IMR-90 (cell line): ENCODE measurements at regions not wholly inside any gene's neighbourhood (a gene's known extent, or its start where the extent isn't known, plus 50 kb on each side); places are given as distances from the start of the nearest gene placed in this dataset.

Source experiments
- ATAC-seq: fragments of 200-7000 bp; cut with Tn5 transposase; 2 replicates; pipeline ENCODE4 v1.9.1; 2020; ENCODE audit warnings: low read depth, mild to moderate bottlenecking, moderate library complexity
- BruUV-seq: library from RNA; stranded (reverse); fragments of 400-500 nt; replicated peaks from 2 replicates; lab custom pipeline; 2021; lab: Mats Ljungman, UMichigan
- CTCF ChIA-PET: fragments of 300-600 bp; formaldehyde crosslinking; extraction: SDS; loops from one replicate; lab custom pipeline; 2021; ENCODE audit warnings: antibody characterized with exemption; lab: Yijun Ruan, JAX
- POLR2A ChIA-PET: fragments of 300-600 bp; sonication (Branson Sonifier 250); formaldehyde crosslinking; loops from one replicate; lab custom pipeline; 2022; ENCODE audit warnings: antibody characterized with exemption; ENCODE audit not compliant: unreplicated experiment; lab: Charles Lee
- DNase-seq: peaks from one replicate; pipeline ENCODE4 v3.0.0; 2013
- H2AFZ ChIP-seq: replicated peaks from 2 replicates; pipeline ENCODE3; 2013; ENCODE audit warnings: low read length, mild to moderate bottlenecking; ENCODE audit not compliant: poor library complexity
- H2AK5ac ChIP-seq: 2 replicates; pipeline ENCODE4 v1.6.1; 2013; ENCODE audit warnings: low read depth, low read length, inconsistent platforms
- H2AK9ac ChIP-seq: replicated peaks from 2 replicates; pipeline ENCODE3; 2013; ENCODE audit warnings: mild to moderate bottlenecking, low read depth, low read length, moderate library complexity; ENCODE audit not compliant: poor library complexity
- H2BK120ac ChIP-seq: 2 replicates; pipeline ENCODE4 v1.6.1; 2013; ENCODE audit warnings: low read depth, low read length, inconsistent platforms
- H2BK15ac ChIP-seq: 3 replicates; pipeline ENCODE4 v1.6.1; 2013; ENCODE audit warnings: low read depth, low read length, inconsistent platforms
- H2BK20ac ChIP-seq: 2 replicates; pipeline ENCODE4 v1.6.1; 2013; ENCODE audit warnings: low read depth, mild to moderate bottlenecking, inconsistent platforms, low read length, moderate library complexity
- H2BK5ac ChIP-seq: 2 replicates; pipeline ENCODE4 v1.6.1; 2013; ENCODE audit warnings: mild to moderate bottlenecking, low read depth, low read length, inconsistent platforms; ENCODE audit not compliant: poor library complexity, severe bottlenecking
- H3K14ac ChIP-seq: replicated peaks from 2 replicates; pipeline ENCODE4 v1.6.1; 2013; ENCODE audit warnings: low read depth, low read length, inconsistent platforms
- H3K18ac ChIP-seq: 2 replicates; pipeline ENCODE4 v1.6.1; 2013; ENCODE audit warnings: low read depth, low read length, control low read depth
- H3K23ac ChIP-seq: 2 replicates; pipeline ENCODE4 v1.6.1; 2013; ENCODE audit warnings: low read depth, low read length, inconsistent platforms
- H3K27ac ChIP-seq: 2 replicates; pipeline ENCODE4 v1.5.1; 2013; ENCODE audit warnings: mild to moderate bottlenecking, control low read depth, low read length; ENCODE audit not compliant: insufficient read depth
- H3K27me3 ChIP-seq: 2 replicates; pipeline ENCODE4 v1.6.1; 2013; ENCODE audit warnings: low read length; ENCODE audit not compliant: control insufficient read depth, insufficient read depth
- H3K36me3 ChIP-seq: 2 replicates; pipeline ENCODE4 v1.6.1; 2013; ENCODE audit warnings: low read length, mixed read lengths; ENCODE audit not compliant: control insufficient read depth, insufficient read depth
- H3K4ac ChIP-seq: 2 replicates; pipeline ENCODE4 v1.6.1; 2013; ENCODE audit warnings: low read depth, low read length, inconsistent platforms
- H3K4me1 ChIP-seq: 2 replicates; pipeline ENCODE4 v1.6.1; 2013; ENCODE audit warnings: low read length, mixed read lengths; ENCODE audit not compliant: control insufficient read depth, insufficient read depth
- H3K4me2 ChIP-seq: 2 replicates; pipeline ENCODE4 v1.6.1; 2013; ENCODE audit warnings: low read depth, mild to moderate bottlenecking, control low read depth, low read length, moderate library complexity
- H3K4me3 ChIP-seq: 2 replicates; pipeline ENCODE4 v1.5.1; 2013; ENCODE audit warnings: low read depth, mild to moderate bottlenecking, control low read depth, low read length, moderate library complexity; ENCODE audit not compliant: insufficient read depth
- H3K56ac ChIP-seq: 2 replicates; pipeline ENCODE4 v1.6.1; 2013; ENCODE audit warnings: low read length, inconsistent platforms; ENCODE audit not compliant: insufficient read depth; ENCODE audit errors: extremely low read depth
- H3K79me1 ChIP-seq, 2 experiments: 2 replicates each; pipeline ENCODE4 v1.6.1; 2013; ENCODE audit warnings: low read length in 2 of 2, inconsistent platforms in 1 of 2, low read depth in 1 of 2
- H3K9ac ChIP-seq: 2 replicates; pipeline ENCODE4 v1.6.1; 2013; ENCODE audit warnings: low read depth, low read length, control low read depth
- H3K9me1 ChIP-seq: 2 replicates; pipeline ENCODE4 v1.6.1; 2013; ENCODE audit warnings: low read length, inconsistent platforms; ENCODE audit not compliant: insufficient read depth
- H3K9me3 ChIP-seq: 2 replicates; pipeline ENCODE4 v1.6.1; 2013; ENCODE audit warnings: low read length; ENCODE audit not compliant: control insufficient read depth, insufficient read depth
- H4K20me1 ChIP-seq: 2 replicates; pipeline ENCODE4 v1.6.1; 2013; ENCODE audit warnings: low read length, inconsistent platforms; ENCODE audit not compliant: insufficient read depth
- H4K5ac ChIP-seq: 2 replicates; pipeline ENCODE4 v1.6.1; 2013; ENCODE audit warnings: mild to moderate bottlenecking, low read depth, low read length, control low read depth
- H4K8ac ChIP-seq, 2 experiments: 2 replicates each; pipeline ENCODE4 v1.6.1; 2013; ENCODE audit warnings: low read depth in 2 of 2, low read length in 2 of 2, control low read depth in 1 of 2, inconsistent platforms in 1 of 2
- H4K91ac ChIP-seq: 2 replicates; pipeline ENCODE4 v1.6.1; 2013; ENCODE audit warnings: low read depth, low read length, inconsistent platforms; ENCODE audit not compliant: insufficient read depth
- ELK1 ChIP-seq: fragments of 150-350 bp; IDR thresholded peaks from 2 replicates; pipeline ENCODE4 v1.6.1; 2016; ENCODE audit warnings: low read depth, mild to moderate bottlenecking, low read length, moderate library complexity, borderline replicate concordance
- FOS ChIP-seq: fragments of 150-350 bp; IDR thresholded peaks from 2 replicates; pipeline ENCODE4 v1.6.1; 2016; ENCODE audit warnings: low read depth, low read length
- MAFK ChIP-seq: IDR thresholded peaks from 2 replicates; pipeline ENCODE4 v1.6.1; 2012; ENCODE audit warnings: low read depth, low read length, improper control_type of control experiment
- MXI1 ChIP-seq: IDR thresholded peaks from 2 replicates; pipeline ENCODE4 v1.6.1; 2012; ENCODE audit warnings: low read depth, mild to moderate bottlenecking, low read length, moderate library complexity, borderline replicate concordance
- RCOR1 ChIP-seq: IDR thresholded peaks from 2 replicates; pipeline ENCODE4 v1.6.1; 2012; ENCODE audit warnings: mild to moderate bottlenecking, low read length, improper control_type of control experiment; ENCODE audit not compliant: insufficient replicate concordance
- USF2 ChIP-seq: fragments of 150-350 bp; IDR thresholded peaks from 2 replicates; pipeline ENCODE4 v1.6.1; 2017; ENCODE audit warnings: mild to moderate bottlenecking, antibody characterized with exemption, low read length, low read depth
- WGBS, 2 experiments: methylation state at CpG; one replicate each; pipeline versions ENCODE4 v1.1.5 to v1.1.7; 2013; ENCODE audit warnings: missing lambda C conversion rate in 2 of 2; ENCODE audit not compliant: insufficient read length in 1 of 2; ENCODE audit errors: extremely low coverage in 2 of 2; 5-methylcytosine and 5-hydroxymethylcytosine counted together
- dilution Hi-C: fragments of 300-500 bp; cut with HindIII; formaldehyde crosslinking; loops from one replicate; pipeline ENCODE4 v1.14.3; 2018; ENCODE audit warnings: low sequenced_read_pairs; ENCODE audit not compliant: unreplicated experiment
- in situ Hi-C: fragments of 300-500 bp; cut with MboI; formaldehyde crosslinking; loops from 3 replicates; pipeline ENCODE4 v1.14.3; 2019; ENCODE audit warnings: low sequenced_read_pairs, inconsistent platforms, mixed read lengths
- intact Hi-C: fragments of 100-400 bp; cut with micrococcal nuclease; formaldehyde crosslinking; loops from 2 replicates; pipeline ENCODE4 v1.10.0; 2022

GRCh38 chr13:111549464-111549863, 229.0 kb downstream of the TEX29 start:
- Histone ChIP-seq H3K56ac (no peak overlapping the region), H2AK9ac (no peak overlapping the region), H4K20me1 (no peaks in the 10 kb centered on the region), H3K9ac (no peak overlapping the region), H2BK5ac (no peak overlapping the region), H2BK20ac (no peak overlapping the region), H2AK5ac (no peak overlapping the region), H2AFZ (no peak overlapping the region), H3K27ac (no peak overlapping the region), H2BK15ac (no peak overlapping the region), H3K23ac (no peak overlapping the region), H2BK120ac (no peak overlapping the region), H3K14ac (no peak overlapping the region), H3K27me3 (no peaks in the 10 kb centered on the region), H3K36me3 (no peaks in the 10 kb centered on the region), H3K4me2 (no peak overlapping the region), H4K91ac (no peak overlapping the region), H3K9me1 (no peaks in the 10 kb centered on the region), H3K4me3 (no peak overlapping the region), H3K9me3 (peaks cover 39% of the 10 kb centered on the region), H3K18ac (no peak overlapping the region), H3K4ac (no peak overlapping the region), H3K79me1 (no peaks in the 10 kb centered on the region), H3K4me1 (no peaks in the 10 kb centered on the region), H4K8ac (no peak overlapping the region), H4K5ac (no peak overlapping the region)
- no peak for TF ChIP-seq RCOR1
- no peak for TF ChIP-seq MAFK
- TF ChIP-seq FOS = no peak
- TF ChIP-seq USF2 = no peak
- TF ChIP-seq ELK1 = no peak
- TF ChIP-seq MXI1 = no peak
- DNase-seq (no peak), ATAC-seq (no peak)
- BruUV-seq = no TSS peak
- dilution Hi-C loops = no loop called here
- POLR2A ChIA-PET = no interaction called here
- CTCF ChIA-PET = no interaction called here
- no CpG with 5 or more reads among the region's 2 CpGs for WGBS, 2 experiments
- in situ Hi-C loops = no loop called here
- intact Hi-C loops = no loop called here
